ENCODE measurements at regions not wholly inside any gene's neighbourhood (a gene's known extent, or its start where the extent isn't known, plus 50 kb on each side); places are given as distances from the start of the nearest gene placed in this dataset.
"Not testable (repeated sequence)": the region's sequence is repeated elsewhere in the genome, so short reads cannot be mapped to it uniquely, and the experiment has no call there.

DNA sequence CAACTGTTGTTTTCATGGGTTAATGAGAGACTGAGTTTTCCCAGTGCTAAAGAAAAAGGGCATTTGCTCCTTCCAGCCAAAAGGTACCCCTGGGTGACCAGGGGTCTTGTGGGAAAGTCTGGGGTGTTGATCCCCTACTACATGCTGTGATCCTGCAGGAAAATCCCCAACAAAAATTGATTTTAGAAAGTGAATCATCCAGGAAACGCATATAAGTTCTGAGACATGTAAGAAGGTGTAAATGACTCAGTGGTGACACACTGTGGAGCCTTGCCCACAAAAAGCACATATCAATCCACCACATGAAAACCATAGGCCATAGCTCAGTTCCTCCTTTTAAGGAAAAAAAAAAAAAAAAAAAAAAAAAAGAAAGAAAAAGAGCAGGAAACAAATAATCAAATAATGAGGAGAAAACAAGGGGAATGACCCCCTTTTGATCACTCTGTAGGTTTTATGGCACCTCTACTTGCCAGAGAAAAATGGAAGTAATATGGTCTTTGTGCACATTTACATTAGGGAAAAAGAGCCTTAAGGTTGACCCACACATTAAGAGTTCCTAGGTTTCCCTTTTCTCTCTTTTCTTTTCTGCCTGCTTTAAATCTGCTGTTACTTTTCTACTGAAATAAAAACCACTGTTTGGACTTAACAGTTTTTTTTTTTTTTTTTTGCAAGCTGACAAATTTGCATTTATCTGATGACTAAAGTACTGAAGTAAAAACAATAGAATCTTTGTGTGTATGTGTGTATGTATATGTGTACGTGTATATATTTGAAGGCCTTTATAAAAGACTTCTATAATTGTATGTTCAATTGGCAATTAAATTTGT is 386.0 kb downstream of the KIF20B start:
- Histone ChIP-seq H3K27me3 (no peaks in the 10 kb centered on the region), H3K4me1 (no peaks in the 10 kb centered on the region), H3K9me3 (no peaks in the 10 kb centered on the region), H3K27ac (no peak overlapping the region), H3K4me3 (no peak overlapping the region), H3K36me3 (replicated peaks in 1 of 2; ENCODE audit: insufficient read depth in 1 of 2, low read depth in 2 of 2) (no peaks in the 10 kb centered on the region)
- 49% methylated on average over 2 of the region's 2 CpGs for WGBS, 2 donors
- no peak for TF ChIP-seq POLR2A (IDR thresholded peaks at IDR 0.05)
- TF ChIP-seq, protein P1, sequence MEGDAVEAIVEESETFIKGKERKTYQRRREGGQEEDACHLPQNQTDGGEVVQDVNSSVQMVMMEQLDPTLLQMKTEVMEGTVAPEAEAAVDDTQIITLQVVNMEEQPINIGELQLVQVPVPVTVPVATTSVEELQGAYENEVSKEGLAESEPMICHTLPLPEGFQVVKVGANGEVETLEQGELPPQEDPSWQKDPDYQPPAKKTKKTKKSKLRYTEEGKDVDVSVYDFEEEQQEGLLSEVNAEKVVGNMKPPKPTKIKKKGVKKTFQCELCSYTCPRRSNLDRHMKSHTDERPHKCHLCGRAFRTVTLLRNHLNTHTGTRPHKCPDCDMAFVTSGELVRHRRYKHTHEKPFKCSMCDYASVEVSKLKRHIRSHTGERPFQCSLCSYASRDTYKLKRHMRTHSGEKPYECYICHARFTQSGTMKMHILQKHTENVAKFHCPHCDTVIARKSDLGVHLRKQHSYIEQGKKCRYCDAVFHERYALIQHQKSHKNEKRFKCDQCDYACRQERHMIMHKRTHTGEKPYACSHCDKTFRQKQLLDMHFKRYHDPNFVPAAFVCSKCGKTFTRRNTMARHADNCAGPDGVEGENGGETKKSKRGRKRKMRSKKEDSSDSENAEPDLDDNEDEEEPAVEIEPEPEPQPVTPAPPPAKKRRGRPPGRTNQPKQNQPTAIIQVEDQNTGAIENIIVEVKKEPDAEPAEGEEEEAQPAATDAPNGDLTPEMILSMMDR (IDR thresholded peaks at IDR 0.05), result no peak
- intact Hi-C loops (cut with DNase I), result no loop called here
- no peak for ATAC-seq
- no peak for DNase-seq

DNA sequence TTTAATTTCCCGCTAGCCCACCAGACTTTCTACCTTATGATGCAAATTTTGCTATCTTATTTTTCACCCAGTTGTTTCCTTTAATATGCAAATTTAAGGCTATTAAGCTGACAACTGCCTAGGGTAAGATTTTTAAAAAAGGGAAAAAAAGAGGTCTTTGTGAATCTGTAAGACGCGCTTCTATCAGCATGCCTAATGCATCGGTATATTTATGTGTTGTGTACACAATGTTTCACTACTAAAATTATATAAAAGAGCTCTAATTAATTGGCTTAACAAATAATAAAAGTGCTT is 386.6 kb downstream of the KIF20B start:
- no peaks in the 10 kb centered on the region for H3K36me3 ChIP-seq (replicated peaks in 1 of 2; ENCODE audit: insufficient read depth in 1 of 2, low read depth in 2 of 2)
- ATAC-seq (no peak), DNase-seq (no peak)
- no peaks in the 10 kb centered on the region for H3K27me3 ChIP-seq
- WGBS, 2 donors, result 85 to 90% methylated on average over 4 of the region's 4 CpGs
- no peak overlapping the region for H3K4me3 ChIP-seq
- TF ChIP-seq, protein P1 (IDR thresholded peaks at IDR 0.05), result no peak
- TF ChIP-seq POLR2A (IDR thresholded peaks at IDR 0.05), result no peak
- no peaks in the 10 kb centered on the region for H3K4me1 ChIP-seq
- no peaks in the 10 kb centered on the region for H3K9me3 ChIP-seq
- no peak overlapping the region for H3K27ac ChIP-seq
- intact Hi-C loops (cut with DNase I), result no loop called here

DNA sequence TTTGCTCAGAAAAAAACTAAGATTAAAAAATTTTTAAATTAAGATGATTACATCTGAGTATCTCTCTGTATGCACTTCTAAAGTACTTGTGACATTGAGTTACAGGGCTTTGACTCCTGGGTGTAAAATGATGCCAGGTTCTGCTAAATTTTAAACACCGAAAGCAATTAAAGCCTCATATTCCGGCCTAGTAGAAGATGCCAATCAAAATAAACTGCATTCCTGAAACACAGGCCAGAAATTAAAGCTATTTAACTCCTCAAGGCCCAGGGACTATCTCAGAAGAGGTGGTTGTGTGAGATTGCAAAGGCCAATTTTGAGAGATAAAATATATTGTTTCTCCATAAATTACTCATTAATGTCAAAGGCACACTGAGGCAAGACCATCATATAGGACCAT is 388.3 kb downstream of the KIF20B start:
- no peak for ATAC-seq
- DNase-seq, result no peak
- intact Hi-C loops (cut with DNase I), result no loop called here
- Histone ChIP-seq H3K4me1 (no peaks in the 10 kb centered on the region), H3K9me3 (no peaks in the 10 kb centered on the region), H3K36me3 (replicated peaks in 1 of 2; ENCODE audit: insufficient read depth in 1 of 2, low read depth in 2 of 2) (no peaks in the 10 kb centered on the region), H3K27ac (no peak overlapping the region), H3K4me3 (no peak overlapping the region), H3K27me3 (no peaks in the 10 kb centered on the region)
- WGBS, 2 donors, result 21 to 23% methylated on average over 2 of the region's 2 CpGs
- TF ChIP-seq, protein P1 (IDR thresholded peaks at IDR 0.05), result no peak
- no peak for TF ChIP-seq POLR2A (IDR thresholded peaks at IDR 0.05)

DNA sequence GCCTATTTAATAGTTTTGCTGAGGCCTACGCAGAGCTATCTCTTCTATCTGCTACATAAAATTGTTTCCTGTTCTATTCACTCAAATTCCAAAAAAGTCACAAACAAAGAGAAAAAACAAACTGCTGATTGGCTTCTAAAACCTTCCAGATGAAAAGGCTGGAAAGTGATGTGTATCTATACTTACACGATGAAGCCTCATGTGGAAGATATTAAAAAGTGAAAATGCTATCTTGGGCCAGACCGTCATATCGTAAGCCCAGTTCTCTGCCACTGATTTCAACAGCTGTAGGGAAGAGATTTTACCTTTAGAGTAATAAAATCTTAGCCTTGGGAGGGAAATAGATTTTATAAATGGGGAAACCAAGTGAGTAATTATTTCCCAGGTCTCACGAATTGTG is 394.8 kb downstream of the KIF20B start:
- no peak overlapping the region for H3K27ac ChIP-seq
- intact Hi-C loops (cut with DNase I), result no loop called here
- no peaks in the 10 kb centered on the region for H3K4me1 ChIP-seq
- TF ChIP-seq, protein P1 (IDR thresholded peaks at IDR 0.05), result no peak
- TF ChIP-seq POLR2A (IDR thresholded peaks at IDR 0.05), result no peak
- no peaks in the 10 kb centered on the region for H3K36me3 ChIP-seq (replicated peaks in 1 of 2; ENCODE audit: insufficient read depth in 1 of 2, low read depth in 2 of 2)
- ATAC-seq (no peak), DNase-seq (no peak)
- H3K27me3 ChIP-seq, result no peaks in the 10 kb centered on the region
- H3K4me3 ChIP-seq, result no peak overlapping the region
- 68 to 72% methylated on average over 5 of the region's 5 CpGs for WGBS, 2 donors
- H3K9me3 ChIP-seq, result no peaks in the 10 kb centered on the region

DNA sequence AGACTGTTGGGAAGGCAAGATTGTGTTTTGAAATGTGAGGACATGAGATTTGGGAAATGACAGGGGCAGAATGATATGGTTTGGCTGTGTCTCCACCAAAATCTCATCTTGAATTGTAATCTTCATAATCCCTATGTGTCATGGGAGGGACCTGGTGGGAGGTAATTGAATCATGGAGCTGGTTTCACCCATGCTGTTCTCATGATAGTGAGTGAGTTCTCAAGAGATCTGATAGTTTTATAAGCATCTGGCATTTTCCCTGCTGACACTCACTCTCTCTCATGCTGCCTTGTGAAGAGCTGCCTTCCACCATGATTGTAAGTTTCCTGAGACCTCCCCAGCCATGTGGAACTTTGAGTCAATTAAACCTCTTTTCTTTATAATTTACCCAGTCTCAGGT is 406.2 kb downstream of the KIF20B start:
- H3K27me3 ChIP-seq; H3K36me3 ChIP-seq (replicated peaks in 1 of 2; ENCODE audit: insufficient read depth in 1 of 2, low read depth in 2 of 2); intact Hi-C loops (cut with DNase I); H3K4me3 ChIP-seq; ATAC-seq; H3K4me1 ChIP-seq; H3K27ac ChIP-seq; H3K9me3 ChIP-seq; DNase-seq: not testable (repeated sequence)

All from body of pancreas (tissue), 4 donors.